ENCODE measurements at regions not wholly inside any gene's neighbourhood (a gene's known extent, or its start where the extent isn't known, plus 50 kb on each side); places are given as distances from the start of the nearest gene placed in this dataset.

GRCh38 chr5:159640446-159640845 lies 275.8 kb upstream of the ADRA1B start:
- Histone ChIP-seq H3K36me3 (ENCODE audit: insufficient read depth, low read depth, low read length) (no peaks in the 10 kb centered on the region), H3K27ac (ENCODE audit: low read length) (no peak overlapping the region), H3K4me1 (ENCODE audit: insufficient read depth, low read length) (peaks cover 5% of the 10 kb centered on the region), H3K9ac (ENCODE audit: low read depth, low read length) (no peak overlapping the region), H3K9me3 (ENCODE audit: insufficient read depth, low read depth, low read length) (no peaks in the 10 kb centered on the region), H3K4me3 (ENCODE audit: low read length) (no peak overlapping the region), H3K27me3 (ENCODE audit: insufficient read depth, low read length) (no peaks in the 10 kb centered on the region)

GRCh38 chr5:159640921-159641320 lies 275.4 kb upstream of the ADRA1B start:
- Histone ChIP-seq H3K9me3 (ENCODE audit: insufficient read depth, low read depth, low read length) (no peaks in the 10 kb centered on the region), H3K27me3 (ENCODE audit: insufficient read depth, low read length) (no peaks in the 10 kb centered on the region), H3K9ac (ENCODE audit: low read depth, low read length) (no peak overlapping the region), H3K36me3 (ENCODE audit: insufficient read depth, low read depth, low read length) (no peaks in the 10 kb centered on the region), H3K4me1 (ENCODE audit: insufficient read depth, low read length) (peaks cover under 1% of the 10 kb centered on the region; the same call in 1 of the 2 replicates), H3K4me3 (ENCODE audit: low read length) (no peak overlapping the region), H3K27ac (ENCODE audit: low read length) (no peak overlapping the region)

DNA sequence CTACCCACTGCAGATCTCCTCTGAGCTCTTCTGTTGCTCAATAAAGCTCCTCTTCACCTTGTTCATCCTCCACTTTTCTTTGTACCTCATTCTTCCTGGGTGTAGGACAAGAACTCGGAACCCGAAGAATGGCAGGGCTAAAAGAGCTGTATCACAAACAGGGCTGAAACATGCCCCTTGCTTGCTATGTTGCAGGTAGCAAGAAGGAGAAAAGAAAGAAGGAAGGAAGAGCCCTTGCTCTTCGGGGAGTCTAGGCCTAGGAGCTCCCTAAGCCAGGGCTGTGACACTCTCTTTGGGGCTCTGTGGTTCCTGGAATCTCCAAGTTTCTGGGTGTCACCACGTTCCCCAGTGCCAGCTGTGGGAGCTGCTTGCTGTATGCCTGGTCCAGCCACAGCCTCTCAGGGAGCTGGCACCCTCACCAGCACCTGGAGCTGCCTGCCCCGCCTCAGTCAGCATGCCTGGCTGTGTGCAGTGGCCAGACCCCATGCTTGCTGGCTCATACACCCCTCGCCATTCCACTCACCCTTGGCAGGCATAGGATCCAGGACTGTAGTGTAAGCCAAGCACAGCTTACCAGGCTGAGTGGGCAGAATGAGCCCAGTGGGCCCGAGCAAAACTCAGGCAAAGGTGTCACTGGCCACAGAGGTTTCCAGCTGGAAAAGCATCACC lies 274.8 kb upstream of the ADRA1B start:
- Histone ChIP-seq H3K36me3 (ENCODE audit: insufficient read depth, low read depth, low read length) (no peaks in the 10 kb centered on the region), H3K27me3 (ENCODE audit: insufficient read depth, low read length) (no peaks in the 10 kb centered on the region), H3K4me3 (ENCODE audit: low read length) (no peak overlapping the region), H3K27ac (ENCODE audit: low read length) (no peak overlapping the region), H3K9me3 (ENCODE audit: insufficient read depth, low read depth, low read length) (no peaks in the 10 kb centered on the region), H3K9ac (ENCODE audit: low read depth, low read length) (no peak overlapping the region), H3K4me1 (ENCODE audit: insufficient read depth, low read length) (no peaks in the 10 kb centered on the region)

GRCh38 chr5:159642379-159642778 lies 273.9 kb upstream of the ADRA1B start:
- Histone ChIP-seq H3K9ac (ENCODE audit: low read depth, low read length) (no peak overlapping the region), H3K9me3 (ENCODE audit: insufficient read depth, low read depth, low read length) (no peaks in the 10 kb centered on the region), H3K27ac (ENCODE audit: low read length) (no peak overlapping the region), H3K4me1 (ENCODE audit: insufficient read depth, low read length) (no peaks in the 10 kb centered on the region; the same call in 1 of the 2 replicates), H3K4me3 (ENCODE audit: low read length) (no peak overlapping the region), H3K36me3 (ENCODE audit: insufficient read depth, low read depth, low read length) (no peaks in the 10 kb centered on the region), H3K27me3 (ENCODE audit: insufficient read depth, low read length) (no peaks in the 10 kb centered on the region)

DNA sequence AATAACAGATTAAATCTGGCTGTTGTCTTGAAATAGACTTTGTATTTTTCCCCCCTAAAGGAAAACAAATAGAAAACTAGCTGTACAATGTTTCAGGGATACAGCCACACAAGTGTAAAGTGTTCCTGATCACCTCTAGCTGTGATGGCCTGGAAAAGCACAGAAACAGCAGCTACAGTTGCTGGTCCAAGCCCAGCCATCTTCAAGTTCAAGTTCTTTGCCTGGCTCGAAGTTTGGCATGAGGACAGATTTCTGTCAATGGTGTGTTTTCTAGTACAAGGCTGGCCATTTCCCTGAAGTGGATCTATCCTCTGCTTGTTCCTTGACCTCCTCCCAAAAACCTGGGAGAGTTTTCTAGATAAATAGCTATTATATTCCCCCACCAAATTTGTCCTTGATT lies 272.2 kb upstream of the ADRA1B start:
- Histone ChIP-seq H3K36me3 (ENCODE audit: insufficient read depth, low read depth, low read length) (no peaks in the 10 kb centered on the region), H3K9ac (ENCODE audit: low read depth, low read length) (no peak overlapping the region), H3K4me3 (ENCODE audit: low read length) (no peak overlapping the region), H3K27ac (ENCODE audit: low read length) (no peak overlapping the region), H3K4me1 (ENCODE audit: insufficient read depth, low read length) (no peaks in the 10 kb centered on the region; the same call in 1 of the 2 replicates), H3K27me3 (ENCODE audit: insufficient read depth, low read length) (no peaks in the 10 kb centered on the region), H3K9me3 (ENCODE audit: insufficient read depth, low read depth, low read length) (no peaks in the 10 kb centered on the region)

- Histone ChIP-seq H3K9ac (ENCODE audit: low read depth, low read length) (no peak overlapping the region), H3K4me1 (ENCODE audit: insufficient read depth, low read length) (no peaks in the 10 kb centered on the region; the same call in 1 of the 2 replicates), H3K9me3 (ENCODE audit: insufficient read depth, low read depth, low read length) (no peaks in the 10 kb centered on the region), H3K36me3 (ENCODE audit: insufficient read depth, low read depth, low read length) (no peaks in the 10 kb centered on the region), H3K4me3 (ENCODE audit: low read length) (no peak overlapping the region), H3K27me3 (ENCODE audit: insufficient read depth, low read length) (no peaks in the 10 kb centered on the region), H3K27ac (ENCODE audit: low read length) (no peak overlapping the region)
These were observed 271.0 kb upstream of the ADRA1B start for GRCh38 chr5:159645179-159645846.

DNA sequence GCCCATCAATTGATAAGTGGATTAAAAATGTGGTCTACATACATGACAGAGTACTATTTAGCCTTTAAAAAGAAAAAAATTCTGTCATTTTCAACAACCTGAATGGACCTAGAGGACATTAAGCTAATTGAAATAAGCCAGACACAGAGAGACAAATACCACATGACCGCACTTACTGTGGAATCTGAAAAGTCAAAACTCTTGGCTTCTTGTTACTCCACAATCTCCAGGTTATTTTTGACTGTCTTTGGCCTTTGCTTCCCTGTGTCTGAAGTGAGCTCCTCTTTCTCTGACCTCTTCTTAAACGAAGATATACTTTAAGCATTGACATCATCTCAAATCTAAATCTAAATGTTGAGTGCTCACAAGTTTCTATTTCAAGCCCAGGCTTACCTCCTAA lies 265.5 kb upstream of the ADRA1B start:
- no peaks in the 10 kb centered on the region for H3K9me3 ChIP-seq (ENCODE audit: insufficient read depth, low read depth, low read length)
- no peaks in the 10 kb centered on the region; the same call in 1 of the 2 replicates for H3K4me1 ChIP-seq (ENCODE audit: insufficient read depth, low read length)
- no peaks in the 10 kb centered on the region for H3K36me3 ChIP-seq (ENCODE audit: insufficient read depth, low read depth, low read length)
- H3K9ac ChIP-seq (ENCODE audit: low read depth, low read length) = no peak overlapping the region
- H3K27ac ChIP-seq (ENCODE audit: low read length) = no peak overlapping the region
- no peak overlapping the region for H3K4me3 ChIP-seq (ENCODE audit: low read length)
- H3K27me3 ChIP-seq (ENCODE audit: insufficient read depth, low read length) = no peaks in the 10 kb centered on the region

DNA sequence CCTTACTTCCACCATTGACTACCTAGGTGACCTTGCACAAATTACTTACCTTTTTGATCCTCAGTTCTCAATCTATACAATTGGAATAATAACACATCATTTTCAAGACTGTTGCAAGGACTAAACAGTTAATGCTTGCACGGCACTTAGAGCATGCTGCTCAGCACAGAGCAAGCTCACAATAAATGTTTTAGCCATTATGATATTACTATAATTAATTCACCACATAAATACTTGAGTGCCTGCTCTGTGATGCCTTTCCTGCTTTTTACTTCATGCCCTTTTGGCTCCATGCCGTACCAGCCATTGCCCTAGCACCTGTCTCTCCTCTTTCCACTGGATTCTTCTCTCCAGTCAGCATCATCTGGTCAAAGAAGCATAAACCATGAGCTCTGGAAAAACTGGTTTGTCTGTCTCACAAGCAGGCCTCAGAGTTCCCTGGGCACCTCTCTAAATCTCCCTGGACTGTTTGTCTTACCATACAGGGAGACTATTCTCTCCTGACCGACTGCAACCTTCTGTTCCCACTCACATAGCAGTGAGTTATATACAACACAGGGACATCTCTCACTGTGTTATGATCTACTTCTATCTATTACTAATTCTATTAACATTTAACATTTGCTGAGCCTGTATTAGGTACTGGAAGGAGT lies 260.4 kb upstream of the ADRA1B start:
- no peaks in the 10 kb centered on the region for H3K27me3 ChIP-seq (ENCODE audit: insufficient read depth, low read length)
- H3K27ac ChIP-seq (ENCODE audit: low read length) = no peak overlapping the region
- H3K9ac ChIP-seq (ENCODE audit: low read depth, low read length) = no peak overlapping the region
- no peak overlapping the region for H3K4me3 ChIP-seq (ENCODE audit: low read length)
- no peaks in the 10 kb centered on the region for H3K36me3 ChIP-seq (ENCODE audit: insufficient read depth, low read depth, low read length)
- H3K4me1 ChIP-seq (ENCODE audit: insufficient read depth, low read length) = no peaks in the 10 kb centered on the region
- H3K9me3 ChIP-seq (ENCODE audit: insufficient read depth, low read depth, low read length) = no peaks in the 10 kb centered on the region

GRCh38 chr5:159657298-159657697 lies 259.0 kb upstream of the ADRA1B start:
- no peak overlapping the region for H3K9ac ChIP-seq (ENCODE audit: low read depth, low read length)
- H3K4me1 ChIP-seq (ENCODE audit: insufficient read depth, low read length) = no peaks in the 10 kb centered on the region
- no peaks in the 10 kb centered on the region for H3K36me3 ChIP-seq (ENCODE audit: insufficient read depth, low read depth, low read length)
- H3K27me3 ChIP-seq (ENCODE audit: insufficient read depth, low read length) = no peaks in the 10 kb centered on the region
- no peak overlapping the region for H3K4me3 ChIP-seq (ENCODE audit: low read length)
- no peaks in the 10 kb centered on the region for H3K9me3 ChIP-seq (ENCODE audit: insufficient read depth, low read depth, low read length)
- no peak overlapping the region for H3K27ac ChIP-seq (ENCODE audit: low read length)

DNA sequence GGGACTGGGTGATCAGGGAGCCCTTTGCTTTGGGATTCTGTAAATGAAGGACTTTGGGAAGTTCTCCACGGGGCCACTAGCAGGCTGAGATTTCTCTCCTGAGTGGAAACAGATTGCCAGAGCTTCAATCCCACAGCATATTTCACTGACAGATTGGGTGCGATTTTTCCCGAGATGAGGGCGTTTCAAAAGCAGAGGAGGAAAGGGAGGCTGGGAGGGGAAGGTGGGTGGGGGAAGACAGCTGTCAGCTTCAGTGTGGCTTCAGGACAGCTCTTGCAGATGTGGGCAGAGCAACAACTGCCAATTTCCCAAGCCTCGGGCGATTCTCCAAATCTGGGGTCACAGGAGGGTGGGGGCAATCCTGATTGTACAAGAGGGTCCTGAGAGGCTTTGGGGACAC lies 258.5 kb upstream of the ADRA1B start:
- Histone ChIP-seq H3K9ac (ENCODE audit: low read depth, low read length) (no peak overlapping the region), H3K27ac (ENCODE audit: low read length) (no peak overlapping the region), H3K36me3 (ENCODE audit: insufficient read depth, low read depth, low read length) (no peaks in the 10 kb centered on the region), H3K9me3 (ENCODE audit: insufficient read depth, low read depth, low read length) (no peaks in the 10 kb centered on the region), H3K4me3 (ENCODE audit: low read length) (no peak overlapping the region), H3K4me1 (ENCODE audit: insufficient read depth, low read length) (no peaks in the 10 kb centered on the region), H3K27me3 (ENCODE audit: insufficient read depth, low read length) (no peaks in the 10 kb centered on the region)

GRCh38 chr5:159658266-159658925 lies 257.9 kb upstream of the ADRA1B start:
- Histone ChIP-seq H3K36me3 (ENCODE audit: insufficient read depth, low read depth, low read length) (no peaks in the 10 kb centered on the region), H3K27me3 (ENCODE audit: insufficient read depth, low read length) (no peaks in the 10 kb centered on the region), H3K27ac (ENCODE audit: low read length) (no peak overlapping the region), H3K4me1 (ENCODE audit: insufficient read depth, low read length) (no peaks in the 10 kb centered on the region), H3K9ac (ENCODE audit: low read depth, low read length) (no peak overlapping the region), H3K4me3 (ENCODE audit: low read length) (no peak overlapping the region), H3K9me3 (ENCODE audit: insufficient read depth, low read depth, low read length) (no peaks in the 10 kb centered on the region)
